ENCODE measurements at regions not wholly inside any gene's neighbourhood (a gene's known extent, or its start where the extent isn't known, plus 50 kb on each side); places are given as distances from the start of the nearest gene placed in this dataset.

DNA sequence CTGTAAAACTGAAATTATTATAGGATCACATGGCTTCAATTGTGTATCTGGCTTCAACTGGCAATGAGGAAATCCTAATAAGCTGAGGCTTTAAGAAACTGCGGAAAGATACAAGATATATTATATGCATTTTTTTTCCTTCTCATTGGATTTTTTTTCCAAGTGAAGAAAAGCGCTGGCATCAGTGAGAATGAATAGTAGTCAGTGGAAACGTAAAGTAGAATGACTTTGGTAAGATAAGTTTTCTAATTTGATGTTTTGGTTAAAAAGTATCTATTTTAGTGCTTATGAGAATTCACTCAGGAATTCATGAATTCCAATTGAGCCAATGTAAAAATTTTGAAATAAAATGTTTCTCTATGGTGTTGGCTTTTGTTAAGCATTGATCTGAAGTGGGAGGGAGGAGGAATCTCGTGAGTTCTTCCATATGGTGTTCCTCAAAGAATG is 173.5 kb upstream of the FRMD6 start:
- Histone ChIP-seq H3K4me3 (replicated peaks; ENCODE audit: low read depth, low read length) (no peak overlapping the region), H3K27me3 (replicated peaks; ENCODE audit: control insufficient read depth, insufficient read depth, low read length) (no peaks in the 10 kb centered on the region), H3K36me3 (ENCODE audit: control insufficient read depth, insufficient read depth, low read length) (no peaks in the 10 kb centered on the region)
- TF ChIP-seq, protein P1, sequence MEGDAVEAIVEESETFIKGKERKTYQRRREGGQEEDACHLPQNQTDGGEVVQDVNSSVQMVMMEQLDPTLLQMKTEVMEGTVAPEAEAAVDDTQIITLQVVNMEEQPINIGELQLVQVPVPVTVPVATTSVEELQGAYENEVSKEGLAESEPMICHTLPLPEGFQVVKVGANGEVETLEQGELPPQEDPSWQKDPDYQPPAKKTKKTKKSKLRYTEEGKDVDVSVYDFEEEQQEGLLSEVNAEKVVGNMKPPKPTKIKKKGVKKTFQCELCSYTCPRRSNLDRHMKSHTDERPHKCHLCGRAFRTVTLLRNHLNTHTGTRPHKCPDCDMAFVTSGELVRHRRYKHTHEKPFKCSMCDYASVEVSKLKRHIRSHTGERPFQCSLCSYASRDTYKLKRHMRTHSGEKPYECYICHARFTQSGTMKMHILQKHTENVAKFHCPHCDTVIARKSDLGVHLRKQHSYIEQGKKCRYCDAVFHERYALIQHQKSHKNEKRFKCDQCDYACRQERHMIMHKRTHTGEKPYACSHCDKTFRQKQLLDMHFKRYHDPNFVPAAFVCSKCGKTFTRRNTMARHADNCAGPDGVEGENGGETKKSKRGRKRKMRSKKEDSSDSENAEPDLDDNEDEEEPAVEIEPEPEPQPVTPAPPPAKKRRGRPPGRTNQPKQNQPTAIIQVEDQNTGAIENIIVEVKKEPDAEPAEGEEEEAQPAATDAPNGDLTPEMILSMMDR (IDR thresholded peaks at IDR 0.05; ENCODE audit: insufficient read depth, low read length, poor library complexity, severe bottlenecking) = no peak
- no peak for DNase-seq (ENCODE audit: extremely low read depth, insufficient read length)

DNA sequence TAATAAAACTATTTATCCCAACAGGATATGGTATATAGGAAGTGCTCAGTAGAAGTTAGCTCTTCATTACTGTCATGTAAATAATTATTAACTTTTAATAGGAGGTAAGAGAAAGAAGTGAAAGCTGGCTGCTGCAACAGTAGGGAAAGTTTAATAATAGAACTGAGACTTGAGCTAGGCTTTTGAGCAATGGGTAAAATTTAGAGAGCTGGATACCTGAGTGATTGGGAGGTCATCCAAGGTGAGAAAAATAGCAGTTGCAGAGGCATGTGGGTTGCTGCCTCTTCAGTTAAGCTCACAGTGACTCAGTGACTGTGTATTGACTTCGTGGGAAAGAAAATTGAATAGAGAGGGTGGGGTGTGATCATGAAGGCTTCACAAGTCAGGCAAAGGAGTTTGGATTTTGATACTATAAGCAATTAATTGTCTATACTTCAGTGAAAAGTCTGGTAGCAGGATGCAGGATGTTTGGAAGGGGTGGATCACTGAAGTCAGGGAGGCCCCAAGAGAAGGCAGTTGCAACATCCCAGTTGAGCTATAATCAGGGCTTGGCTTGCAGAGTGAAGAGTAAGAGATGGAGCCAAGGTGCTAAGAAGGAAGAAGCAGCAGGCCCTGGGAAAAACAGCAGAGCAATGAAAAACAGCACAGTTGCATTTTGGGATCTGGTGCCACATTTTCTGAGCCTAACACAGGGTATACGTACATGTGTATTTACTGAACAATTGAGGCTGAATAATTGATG is 172.0 kb upstream of the FRMD6 start:
- H3K4me3 ChIP-seq (replicated peaks; ENCODE audit: low read depth, low read length) = no peak overlapping the region
- TF ChIP-seq, protein P1 (IDR thresholded peaks at IDR 0.05; ENCODE audit: insufficient read depth, low read length, poor library complexity, severe bottlenecking) = no peak
- DNase-seq (ENCODE audit: extremely low read depth, insufficient read length) = no peak
- no peaks in the 10 kb centered on the region for H3K36me3 ChIP-seq (ENCODE audit: control insufficient read depth, insufficient read depth, low read length)
- H3K27me3 ChIP-seq (replicated peaks; ENCODE audit: control insufficient read depth, insufficient read depth, low read length) = no peaks in the 10 kb centered on the region

DNA sequence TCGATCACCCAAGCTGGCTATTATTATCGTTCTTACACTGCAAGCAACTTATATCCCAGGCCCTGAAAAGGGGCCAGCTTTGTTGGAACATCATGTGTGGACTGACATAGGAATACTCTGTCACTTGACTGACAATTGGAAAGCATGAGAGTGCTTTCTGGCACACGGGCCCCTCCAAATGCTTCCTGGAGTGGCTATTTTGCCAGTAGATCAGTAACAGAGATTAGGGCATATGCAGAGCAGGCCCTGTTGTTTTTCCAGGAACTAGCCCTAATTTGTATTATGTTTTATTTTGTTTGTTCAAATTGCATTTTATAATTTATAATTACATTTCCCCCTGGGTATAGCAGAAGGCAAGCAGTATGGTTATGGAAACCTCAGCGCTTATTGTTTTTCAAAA is 170.1 kb upstream of the FRMD6 start:
- TF ChIP-seq, protein P1 (IDR thresholded peaks at IDR 0.05; ENCODE audit: insufficient read depth, low read length, poor library complexity, severe bottlenecking) = no peak
- H3K36me3 ChIP-seq (ENCODE audit: control insufficient read depth, insufficient read depth, low read length) = no peaks in the 10 kb centered on the region
- no peaks in the 10 kb centered on the region for H3K27me3 ChIP-seq (replicated peaks; ENCODE audit: control insufficient read depth, insufficient read depth, low read length)
- no peak overlapping the region for H3K4me3 ChIP-seq (replicated peaks; ENCODE audit: low read depth, low read length)
- no peak for DNase-seq (ENCODE audit: extremely low read depth, insufficient read length)

DNA sequence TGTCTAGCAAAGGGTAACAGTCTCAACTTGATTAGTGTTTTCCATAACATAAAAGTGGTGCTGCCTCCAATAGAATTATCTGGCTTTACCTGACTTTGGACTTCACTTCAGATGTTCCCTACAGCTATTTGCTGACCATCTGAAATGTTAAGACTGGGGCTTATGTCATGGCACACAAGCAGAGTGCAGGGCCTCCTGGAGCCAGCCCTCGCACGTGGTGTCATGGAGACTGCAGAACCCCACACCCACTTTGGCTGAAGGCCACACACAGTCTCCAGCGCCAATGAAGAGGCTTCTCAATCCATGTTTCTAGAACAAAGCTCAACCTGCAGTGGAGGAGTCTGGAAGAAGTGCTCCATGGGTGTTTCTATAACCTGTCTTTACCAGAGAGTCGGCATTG is 169.6 kb upstream of the FRMD6 start:
- H3K36me3 ChIP-seq (ENCODE audit: control insufficient read depth, insufficient read depth, low read length) = no peaks in the 10 kb centered on the region
- H3K4me3 ChIP-seq (replicated peaks; ENCODE audit: low read depth, low read length) = no peak overlapping the region
- DNase-seq (ENCODE audit: extremely low read depth, insufficient read length) = no peak
- TF ChIP-seq, protein P1 (IDR thresholded peaks at IDR 0.05; ENCODE audit: insufficient read depth, low read length, poor library complexity, severe bottlenecking) = no peak
- no peaks in the 10 kb centered on the region for H3K27me3 ChIP-seq (replicated peaks; ENCODE audit: control insufficient read depth, insufficient read depth, low read length)

DNA sequence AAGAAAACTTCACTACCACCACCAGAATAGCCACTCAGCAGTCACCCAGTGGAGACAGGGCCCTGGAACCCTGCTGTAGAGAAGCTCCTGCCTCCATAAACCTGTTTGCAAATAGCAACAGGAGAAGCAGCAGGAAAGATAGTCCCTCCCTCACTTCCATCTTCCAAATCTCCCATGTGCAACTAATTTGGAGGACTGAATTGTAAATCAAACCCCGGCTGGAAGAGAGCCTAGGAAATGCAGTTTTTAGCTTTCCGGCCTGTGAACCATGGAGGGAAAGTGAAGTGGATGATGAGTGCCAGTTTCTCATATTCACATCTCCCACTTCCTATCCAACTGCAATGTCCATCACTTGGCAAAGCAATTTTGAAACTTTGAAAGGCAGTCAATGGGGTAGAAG is 167.2 kb upstream of the FRMD6 start:
- no peak for DNase-seq (ENCODE audit: extremely low read depth, insufficient read length)
- H3K27me3 ChIP-seq (replicated peaks; ENCODE audit: control insufficient read depth, insufficient read depth, low read length) = no peaks in the 10 kb centered on the region
- no peaks in the 10 kb centered on the region for H3K36me3 ChIP-seq (ENCODE audit: control insufficient read depth, insufficient read depth, low read length)

More for the DNA sequence above, 167.2 kb upstream of the FRMD6 start:
- H3K4me3 ChIP-seq (replicated peaks; ENCODE audit: low read depth, low read length) = no peak overlapping the region
- TF ChIP-seq, protein P1 (IDR thresholded peaks at IDR 0.05; ENCODE audit: insufficient read depth, low read length, poor library complexity, severe bottlenecking) = no peak

Data from GM06990 (cell line).